ENCODE measurements at regions not wholly inside any gene's neighbourhood (a gene's known extent, or its start where the extent isn't known, plus 50 kb on each side); places are given as distances from the start of the nearest gene placed in this dataset.

DNA sequence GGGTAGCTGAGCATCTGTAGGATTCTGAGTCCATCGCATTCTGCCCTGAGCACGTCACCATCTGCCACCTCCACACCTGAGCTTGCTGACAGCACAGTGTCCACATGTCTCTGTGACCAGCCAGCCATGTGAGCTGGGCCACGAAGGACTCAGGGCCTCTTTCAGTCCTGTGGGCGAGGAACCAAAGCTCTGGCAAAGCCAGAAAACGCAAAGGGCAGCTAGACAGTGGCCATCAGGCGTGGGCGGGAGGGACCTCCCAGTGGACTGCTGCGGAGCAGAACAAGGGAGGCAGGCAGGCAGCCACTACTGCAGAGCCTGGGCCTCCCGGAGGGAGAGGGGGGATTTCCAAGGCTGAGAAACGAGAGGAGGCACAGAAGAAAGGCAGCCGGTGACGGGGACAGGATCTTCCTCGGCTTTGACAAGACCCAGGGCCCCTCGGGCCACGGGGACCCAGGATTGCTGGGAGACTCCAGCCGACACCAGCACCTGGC, 274.6 kb upstream of the SALL3 start:
- TF ChIP-seq, protein P1, sequence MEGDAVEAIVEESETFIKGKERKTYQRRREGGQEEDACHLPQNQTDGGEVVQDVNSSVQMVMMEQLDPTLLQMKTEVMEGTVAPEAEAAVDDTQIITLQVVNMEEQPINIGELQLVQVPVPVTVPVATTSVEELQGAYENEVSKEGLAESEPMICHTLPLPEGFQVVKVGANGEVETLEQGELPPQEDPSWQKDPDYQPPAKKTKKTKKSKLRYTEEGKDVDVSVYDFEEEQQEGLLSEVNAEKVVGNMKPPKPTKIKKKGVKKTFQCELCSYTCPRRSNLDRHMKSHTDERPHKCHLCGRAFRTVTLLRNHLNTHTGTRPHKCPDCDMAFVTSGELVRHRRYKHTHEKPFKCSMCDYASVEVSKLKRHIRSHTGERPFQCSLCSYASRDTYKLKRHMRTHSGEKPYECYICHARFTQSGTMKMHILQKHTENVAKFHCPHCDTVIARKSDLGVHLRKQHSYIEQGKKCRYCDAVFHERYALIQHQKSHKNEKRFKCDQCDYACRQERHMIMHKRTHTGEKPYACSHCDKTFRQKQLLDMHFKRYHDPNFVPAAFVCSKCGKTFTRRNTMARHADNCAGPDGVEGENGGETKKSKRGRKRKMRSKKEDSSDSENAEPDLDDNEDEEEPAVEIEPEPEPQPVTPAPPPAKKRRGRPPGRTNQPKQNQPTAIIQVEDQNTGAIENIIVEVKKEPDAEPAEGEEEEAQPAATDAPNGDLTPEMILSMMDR (conservative IDR thresholded peaks at IDR 0.05 in 1 of 2, IDR thresholded peaks at IDR 0.05 in 1 of 2; ENCODE audit: low read depth in 1 of 2, low read length in 2 of 2) = no peak
- TF ChIP-seq EZH2 (IDR thresholded peaks at IDR 0.05; ENCODE audit: low read length, missing control alignments) = no peak

Measured in fibroblast of lung (primary cell).